ENCODE measurements at regions not wholly inside any gene's neighbourhood (a gene's known extent, or its start where the extent isn't known, plus 50 kb on each side); places are given as distances from the start of the nearest gene placed in this dataset.
"Not testable (repeated sequence)": the region's sequence is repeated elsewhere in the genome, so short reads cannot be mapped to it uniquely, and the experiment has no call there.

DNA sequence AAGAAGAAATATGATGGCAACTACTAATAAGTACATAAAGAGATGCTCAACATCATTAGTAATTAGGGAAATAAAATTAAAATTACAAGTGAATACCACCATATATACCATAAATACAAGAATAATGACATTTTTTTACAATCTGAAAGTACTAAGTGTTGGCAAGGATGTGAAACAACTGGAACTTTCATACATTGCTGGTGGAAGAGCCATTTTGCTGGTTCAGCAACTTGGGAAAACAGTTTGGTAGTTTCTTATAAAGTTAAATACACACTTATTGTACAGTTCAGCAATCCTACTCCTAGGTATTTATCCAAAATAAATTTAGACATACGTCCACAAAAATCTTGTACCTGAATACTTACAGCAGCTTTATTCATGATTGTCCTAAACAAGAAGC is 192.9 kb downstream of the CARTPT start:
- Histone ChIP-seq H3K36me3 (ENCODE audit: insufficient read depth) (no peaks in the 10 kb centered on the region), H3K27ac (ENCODE audit: low read depth) (no peak overlapping the region), H3K4me3 (ENCODE audit: low read depth, low read length) (no peak overlapping the region), H3K4me1 (ENCODE audit: insufficient read depth) (no peaks in the 10 kb centered on the region)
- no peak for DNase-seq (ENCODE audit: extremely low spot score)
- WGBS, result 97% methylated on average over 1 of the region's 1 CpG

DNA sequence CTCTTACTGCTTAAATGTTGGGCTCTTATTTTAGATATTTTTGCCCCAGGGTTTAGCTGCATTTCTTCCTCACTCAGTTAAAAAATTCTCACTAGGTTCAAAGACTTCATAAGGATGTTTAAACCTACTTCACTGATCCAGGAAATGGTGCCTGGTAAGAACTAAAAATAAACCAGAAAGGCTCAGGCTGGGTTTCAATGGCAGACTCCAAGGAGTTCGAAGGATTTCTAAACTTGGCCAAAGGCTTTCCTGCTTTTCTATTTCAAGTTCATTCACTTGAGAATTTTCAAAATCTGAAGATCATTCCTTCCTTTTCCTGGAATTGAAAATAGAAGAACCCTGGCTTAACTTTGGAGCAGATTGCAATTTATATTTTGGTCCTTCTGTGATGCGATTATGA is 193.0 kb upstream of the MAP1B start:
- WGBS, result 60% methylated on average over 2 of the region's 2 CpGs
- H3K36me3 ChIP-seq (ENCODE audit: insufficient read depth), result no peaks in the 10 kb centered on the region
- H3K4me3 ChIP-seq (ENCODE audit: low read depth, low read length), result no peak overlapping the region
- H3K27ac ChIP-seq (ENCODE audit: low read depth), result no peak overlapping the region
- no peaks in the 10 kb centered on the region for H3K4me1 ChIP-seq (ENCODE audit: insufficient read depth)
- DNase-seq (ENCODE audit: extremely low spot score), result no peak

GRCh38 chr5:71922584-71923106 is 184.6 kb upstream of the MAP1B start:
- Histone ChIP-seq H3K4me3 (ENCODE audit: low read depth, low read length) (no peak overlapping the region), H3K36me3 (ENCODE audit: insufficient read depth) (no peaks in the 10 kb centered on the region), H3K4me1 (ENCODE audit: insufficient read depth) (no peaks in the 10 kb centered on the region), H3K27ac (ENCODE audit: low read depth) (no peak overlapping the region)
- no peak for DNase-seq (ENCODE audit: extremely low spot score)

DNA sequence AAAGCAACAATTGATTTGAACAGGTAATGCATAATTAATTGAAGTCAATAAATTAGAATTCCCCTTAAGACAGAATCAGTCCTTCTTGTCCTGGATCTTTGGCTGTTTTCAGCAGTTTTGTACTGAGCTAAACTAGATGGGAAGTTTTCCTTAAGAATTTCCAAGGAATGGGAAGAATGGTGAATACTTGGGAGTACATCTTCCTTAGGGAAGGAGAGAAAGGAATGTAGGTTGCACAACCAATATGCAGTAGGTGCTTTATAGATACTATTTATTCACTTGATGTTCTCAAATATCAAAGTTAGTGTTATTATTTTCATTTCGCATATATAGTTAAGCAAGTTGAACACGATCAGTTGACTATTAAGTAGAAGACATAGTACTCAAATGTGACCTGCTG is 183.5 kb upstream of the MAP1B start:
- H3K36me3 ChIP-seq (ENCODE audit: insufficient read depth), result no peaks in the 10 kb centered on the region
- H3K27ac ChIP-seq (ENCODE audit: low read depth), result no peak overlapping the region
- no peak for DNase-seq (ENCODE audit: extremely low spot score)
- no peaks in the 10 kb centered on the region for H3K4me1 ChIP-seq (ENCODE audit: insufficient read depth)
- no peak overlapping the region for H3K4me3 ChIP-seq (ENCODE audit: low read depth, low read length)
- WGBS, result 99% methylated on average over 2 of the region's 2 CpGs

- no peak overlapping the region for H3K4me3 ChIP-seq (ENCODE audit: low read depth, low read length)
- H3K36me3 ChIP-seq (ENCODE audit: insufficient read depth), result no peaks in the 10 kb centered on the region
- H3K27ac ChIP-seq (ENCODE audit: low read depth), result no peak overlapping the region
- no peak for DNase-seq (ENCODE audit: extremely low spot score)
- H3K4me1 ChIP-seq (ENCODE audit: insufficient read depth), result no peaks in the 10 kb centered on the region
Observed at GRCh38 chr5:71924325-71924724, 182.9 kb upstream of the MAP1B start.

DNA sequence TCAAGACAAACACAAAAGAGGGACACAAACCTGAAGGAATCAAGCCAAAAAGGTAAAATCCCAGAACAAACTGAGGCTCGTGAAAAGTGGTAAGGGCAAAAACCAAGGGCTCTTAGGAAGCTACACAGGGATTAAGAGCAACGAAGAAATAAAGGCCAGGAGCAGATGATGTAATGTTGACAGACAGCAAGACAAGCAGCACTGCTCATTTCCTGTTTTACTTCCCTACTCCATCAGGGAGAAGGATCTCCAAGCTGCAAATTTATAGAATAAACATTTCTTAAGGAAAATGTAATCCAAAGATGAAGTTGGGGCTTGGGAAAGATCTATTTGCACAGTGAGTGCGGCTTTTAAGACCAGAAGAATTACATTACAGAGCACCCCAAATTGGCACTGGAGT is 182.3 kb upstream of the MAP1B start:
- Histone ChIP-seq H3K36me3 (ENCODE audit: insufficient read depth) (no peaks in the 10 kb centered on the region), H3K27ac (ENCODE audit: low read depth) (no peak overlapping the region), H3K4me3 (ENCODE audit: low read depth, low read length) (no peak overlapping the region), H3K4me1 (ENCODE audit: insufficient read depth) (no peaks in the 10 kb centered on the region)
- no peak for DNase-seq (ENCODE audit: extremely low spot score)
- 33% methylated on average over 3 of the region's 3 CpGs for WGBS

- no peaks in the 10 kb centered on the region for H3K36me3 ChIP-seq (ENCODE audit: insufficient read depth)
- no peaks in the 10 kb centered on the region for H3K4me1 ChIP-seq (ENCODE audit: insufficient read depth)
- no peak overlapping the region for H3K4me3 ChIP-seq (ENCODE audit: low read depth, low read length)
- no peak overlapping the region for H3K27ac ChIP-seq (ENCODE audit: low read depth)
- DNase-seq (ENCODE audit: extremely low spot score), result no peak
- WGBS, result 29% methylated on average over 4 of the region's 4 CpGs
Observed at GRCh38 chr5:71925608-71926091, 181.6 kb upstream of the MAP1B start.

DNA sequence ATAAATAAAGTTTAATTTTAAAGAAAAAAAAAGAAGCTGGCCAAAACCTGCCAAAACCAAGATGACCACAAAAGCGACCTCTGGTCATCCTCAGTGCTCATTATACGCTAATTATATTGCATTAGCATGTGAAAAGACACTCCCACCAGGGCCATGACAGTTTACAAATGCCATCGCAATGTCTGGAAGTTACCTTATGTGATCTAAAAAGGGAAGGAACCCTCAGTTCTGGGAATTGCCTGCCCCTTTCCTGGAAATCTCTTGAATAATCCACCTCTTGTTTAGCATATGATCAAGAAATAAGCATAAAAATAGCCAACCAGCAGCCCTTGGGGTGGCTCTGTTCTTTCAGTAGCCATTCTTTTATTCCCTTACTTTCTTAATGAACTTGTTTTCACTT is 178.3 kb upstream of the MAP1B start:
- Histone ChIP-seq H3K4me1 (ENCODE audit: insufficient read depth) (no peaks in the 10 kb centered on the region), H3K27ac (ENCODE audit: low read depth) (no peak overlapping the region), H3K4me3 (ENCODE audit: low read depth, low read length) (no peak overlapping the region), H3K36me3 (ENCODE audit: insufficient read depth) (no peaks in the 10 kb centered on the region)
- WGBS, result 92% methylated on average over 3 of the region's 3 CpGs
- DNase-seq (ENCODE audit: extremely low spot score), result no peak

DNA sequence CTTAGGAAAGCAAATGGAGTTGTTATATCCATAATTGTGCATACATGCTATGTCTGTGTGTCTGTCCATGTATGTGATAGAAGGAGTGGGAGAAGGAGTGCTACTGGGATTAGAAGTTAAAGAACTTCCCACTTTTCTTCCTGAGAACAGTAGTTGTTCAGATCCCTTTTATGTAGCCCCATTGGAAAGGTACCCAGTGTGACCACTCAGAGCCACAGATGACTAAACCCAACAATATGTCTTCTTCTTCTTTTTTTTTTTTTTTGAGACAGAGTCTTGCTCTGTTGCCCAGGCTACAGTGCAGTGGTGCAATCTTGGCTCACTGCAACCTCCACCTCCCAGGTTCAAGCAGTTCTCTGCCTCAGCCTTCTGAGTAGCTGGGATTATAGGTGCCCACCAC is 176.7 kb upstream of the MAP1B start:
- not testable (repeated sequence) for H3K4me1 ChIP-seq (ENCODE audit: insufficient read depth); H3K4me3 ChIP-seq (ENCODE audit: low read depth, low read length); DNase-seq (ENCODE audit: extremely low spot score); H3K36me3 ChIP-seq (ENCODE audit: insufficient read depth); H3K27ac ChIP-seq (ENCODE audit: low read depth)

- H3K4me3 ChIP-seq (ENCODE audit: low read depth, low read length), result no peak overlapping the region
- 55% methylated on average over 1 of the region's 1 CpG for WGBS
- H3K36me3 ChIP-seq (ENCODE audit: insufficient read depth), result no peaks in the 10 kb centered on the region
- no peaks in the 10 kb centered on the region for H3K4me1 ChIP-seq (ENCODE audit: insufficient read depth)
- peak overlapping the region; percentile 75 for H3K27ac ChIP-seq (ENCODE audit: low read depth)
- DNase-seq (ENCODE audit: extremely low spot score), result no peak
Observed at GRCh38 chr5:71932131-71932654, 175.1 kb upstream of the MAP1B start.

- 47% methylated on average over 8 of the region's 8 CpGs for WGBS
- H3K36me3 ChIP-seq (ENCODE audit: insufficient read depth), result no peaks in the 10 kb centered on the region
- H3K27ac ChIP-seq (ENCODE audit: low read depth), result peak overlapping the region; percentile 75
- H3K4me1 ChIP-seq (ENCODE audit: insufficient read depth), result no peaks in the 10 kb centered on the region
- no peak for DNase-seq (ENCODE audit: extremely low spot score)
- no peak overlapping the region for H3K4me3 ChIP-seq (ENCODE audit: low read depth, low read length)
Observed at GRCh38 chr5:71932655-71933338, 174.5 kb upstream of the MAP1B start.

- Histone ChIP-seq H3K4me1 (ENCODE audit: insufficient read depth) (no peaks in the 10 kb centered on the region), H3K4me3 (ENCODE audit: low read depth, low read length) (no peak overlapping the region), H3K36me3 (ENCODE audit: insufficient read depth) (no peaks in the 10 kb centered on the region), H3K27ac (ENCODE audit: low read depth) (no peak overlapping the region)
- WGBS, result 94% methylated on average over 1 of the region's 1 CpG
- DNase-seq (ENCODE audit: extremely low spot score), result no peak
Observed at GRCh38 chr5:71934322-71934721, 173.0 kb upstream of the MAP1B start.

DNA sequence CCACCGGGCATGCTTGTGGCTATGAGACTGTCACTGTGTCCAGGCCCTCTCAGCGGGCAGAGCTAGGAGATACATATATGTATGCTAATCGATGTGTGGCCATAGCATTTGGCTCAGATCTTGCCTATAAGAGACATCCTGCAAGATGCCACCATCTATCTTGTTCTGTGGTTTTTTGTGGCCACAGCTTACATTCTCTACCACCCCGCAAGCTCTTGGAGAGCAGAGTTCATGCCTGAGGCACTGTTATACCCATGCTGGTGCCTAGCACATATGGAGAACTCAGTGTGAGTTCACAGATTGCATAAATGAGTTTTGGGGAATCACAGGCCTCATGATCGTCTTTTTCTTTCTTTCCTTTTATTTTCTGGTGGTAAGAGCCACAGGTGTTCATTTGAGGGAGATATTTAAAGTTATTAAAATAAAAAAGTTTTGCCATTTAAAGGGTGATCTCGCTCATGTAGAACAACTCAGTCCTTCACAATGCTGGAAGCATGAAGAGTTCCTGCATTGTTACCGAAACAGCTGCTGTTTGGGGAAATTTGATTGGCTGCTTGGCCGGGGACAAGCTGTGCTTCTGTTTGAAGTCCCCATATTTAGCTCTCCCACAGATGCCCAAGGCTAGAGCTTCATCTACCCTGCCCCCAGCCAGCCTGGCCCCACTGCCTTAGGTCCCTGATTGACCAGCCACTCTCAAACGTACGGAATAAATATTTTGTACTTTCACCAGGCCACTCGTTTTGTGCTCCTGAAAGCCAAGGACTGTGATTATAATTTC is 169.2 kb upstream of the MAP1B start:
- H3K27ac ChIP-seq (ENCODE audit: low read depth), result no peak overlapping the region
- 87% methylated on average over 11 of the region's 11 CpGs for WGBS
- no peak overlapping the region for H3K4me3 ChIP-seq (ENCODE audit: low read depth, low read length)
- no peak for DNase-seq (ENCODE audit: extremely low spot score)
- no peaks in the 10 kb centered on the region for H3K36me3 ChIP-seq (ENCODE audit: insufficient read depth)
- no peaks in the 10 kb centered on the region for H3K4me1 ChIP-seq (ENCODE audit: insufficient read depth)

DNA sequence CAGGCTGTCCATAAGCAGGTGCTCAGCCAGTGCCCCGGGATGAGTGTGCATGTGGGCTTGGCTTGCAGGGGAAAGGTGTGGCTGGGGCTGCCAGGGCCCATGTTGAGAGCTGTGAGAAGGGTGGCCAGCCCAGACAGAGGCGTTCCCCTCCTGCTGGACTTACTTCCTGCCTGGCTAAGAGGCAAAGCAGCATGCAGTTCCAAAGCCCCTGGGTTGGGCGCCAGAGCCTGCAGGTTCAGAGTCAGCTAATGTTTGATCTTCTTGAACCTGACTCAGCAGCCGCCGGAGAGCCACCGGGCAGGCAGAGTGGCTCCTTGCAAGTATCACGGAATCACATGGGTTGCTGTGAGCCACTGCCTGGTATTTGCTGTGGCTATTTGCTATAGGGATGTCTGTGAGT is 168.4 kb upstream of the MAP1B start:
- H3K36me3 ChIP-seq (ENCODE audit: insufficient read depth), result no peaks in the 10 kb centered on the region
- 68% methylated on average over 7 of the region's 7 CpGs for WGBS
- DNase-seq (ENCODE audit: extremely low spot score), result no peak

More for the DNA sequence above, 168.4 kb upstream of the MAP1B start:
- Histone ChIP-seq H3K27ac (ENCODE audit: low read depth) (no peak overlapping the region), H3K4me3 (ENCODE audit: low read depth, low read length) (no peak overlapping the region), H3K4me1 (ENCODE audit: insufficient read depth) (no peaks in the 10 kb centered on the region)
